HCT116 (cell line): ENCODE measurements at regions not wholly inside any gene's neighbourhood (a gene's known extent, or its start where the extent isn't known, plus 50 kb on each side); places are given as distances from the start of the nearest gene placed in this dataset.

Experiments
- ATAC-seq: fragments of 200-7000 bp; cut with Tn5 transposase; 2 replicates; pipeline ENCODE4 v1.9.1; 2020; ENCODE audit warnings: mild to moderate bottlenecking, moderate library complexity
- BruUV-seq: library from RNA; stranded (reverse); fragments of 400-500 nt; replicated peaks from 2 replicates; lab custom pipeline; 2021; lab: Mats Ljungman, UMichigan
- CTCF ChIA-PET: fragments of 300-600 bp; sonication (Branson Sonifier 250); formaldehyde crosslinking; loops from one replicate; lab custom pipeline; 2021; ENCODE audit warnings: antibody characterized with exemption; lab: Charles Lee
- POLR2A ChIA-PET: fragments of 300-600, 350-600 bp; sonication (Branson Sonifier 250); formaldehyde crosslinking; loops from one replicate; lab custom pipeline; 2021; ENCODE audit warnings: antibody characterized with exemption; lab: Charles Lee
- RAD21 ChIA-PET, 2 experiments: fragments of 300-600 bp; sonication (Branson Sonifier 250); formaldehyde crosslinking; loops; one replicate each; lab custom pipeline; 2023; ENCODE audit warnings: low total read pairs in 2 of 2; ENCODE audit not compliant: uncharacterized antibody in 2 of 2, unreplicated experiment in 2 of 2, low non-redundant PET in 1 of 2; lab: Charles Lee
- DNase-seq: peaks from one replicate; pipeline ENCODE4 v3.0.0-alpha.2; 2010; ENCODE audit warnings: low read depth, low spot score
- H2AFZ ChIP-seq: fragments of 200-600 bp; shearing (Covaris generic), sonication (generic); 2 replicates; pipeline ENCODE4 v1.6.1; 2017; ENCODE audit warnings: low read depth, mixed run types, mixed read lengths, antibody characterized with exemption, low read length; ENCODE audit not compliant: poor library complexity, severe bottlenecking
- H3K27ac ChIP-seq: 2 replicates; pipeline ENCODE4 v1.5.1; 2012; ENCODE audit warnings: low read depth, low read length
- H3K27me3 ChIP-seq: fragments of 200-600 bp; sonication (generic); 2 replicates; pipeline ENCODE4 v1.6.1; 2016; ENCODE audit warnings: mixed run types, low read length, mixed read lengths; ENCODE audit not compliant: insufficient read depth
- H3K36me3 ChIP-seq, 2 experiments: fragments of 200-500 bp in 1 of 2; fragments of 200-600 bp in 1 of 2; sonication (Bioruptor generic) in 1 of 2; sonication (generic) in 1 of 2; 2 replicates each; pipeline versions ENCODE4 v1.5.1 to v1.6.1; 2014 to 2016; ENCODE audit warnings: low read length in 2 of 2, inconsistent platforms in 1 of 2, mixed read lengths in 1 of 2, mixed run types in 1 of 2; ENCODE audit not compliant: insufficient read depth in 2 of 2, control insufficient read depth in 1 of 2
- H3K4me1 ChIP-seq, 2 experiments: fragments of 200-600 bp in 1 of 2; sonication (generic) in 1 of 2; 2 replicates each; pipeline versions ENCODE4 v1.5.1 to v1.6.1; 2012 to 2017; ENCODE audit warnings: low read length in 2 of 2, inconsistent platforms in 1 of 2, mild to moderate bottlenecking in 1 of 2, mixed read lengths in 1 of 2, mixed run types in 1 of 2, moderate library complexity in 1 of 2; ENCODE audit not compliant: insufficient read depth in 2 of 2, control insufficient read depth in 1 of 2
- H3K4me2 ChIP-seq: fragments of 200-600 bp; sonication (generic); 2 replicates; pipeline ENCODE4 v1.6.1; 2017; ENCODE audit warnings: mixed run types, low read length, mixed read lengths
- H3K4me3 ChIP-seq, 2 experiments: fragments of 200-600 bp in 1 of 2; sonication (generic) in 1 of 2; replicated peaks in 1 of 2; 2 replicates each; pipeline ENCODE4 v1.5.1; 2011 to 2016; ENCODE audit warnings: low read length in 2 of 2, control low read depth in 1 of 2, low read depth in 1 of 2, mild to moderate bottlenecking in 1 of 2, mixed read lengths in 1 of 2, mixed run types in 1 of 2
- H3K79me2 ChIP-seq: fragments of 200-600 bp; sonication (generic); 2 replicates; pipeline ENCODE4 v1.6.1; 2017; ENCODE audit warnings: mild to moderate bottlenecking, mixed run types, low read length, moderate library complexity, mixed read lengths; ENCODE audit not compliant: insufficient read depth
- H3K9ac ChIP-seq: fragments of 200-600 bp; sonication (generic); 2 replicates; pipeline ENCODE4 v1.6.1; 2016; ENCODE audit warnings: low read length, mixed read lengths
- H3K9me2 ChIP-seq: fragments of 200-600 bp; sonication (generic), shearing (Covaris generic); 2 replicates; pipeline ENCODE4 v1.6.1; 2017; ENCODE audit warnings: mixed run types, mild to moderate bottlenecking, moderate library complexity; ENCODE audit not compliant: insufficient read depth
- H3K9me3 ChIP-seq, 2 experiments: fragments of 200-500 bp in 1 of 2; fragments of 200-600 bp in 1 of 2; sonication (Bioruptor generic) in 1 of 2; sonication (generic) in 1 of 2; 2 replicates each; pipeline ENCODE4 v1.6.1; 2014 to 2017; ENCODE audit warnings: low read length in 2 of 2, mixed read lengths in 2 of 2, inconsistent platforms in 1 of 2, low read depth in 1 of 2, mild to moderate bottlenecking in 1 of 2, mixed run types in 1 of 2, moderate library complexity in 1 of 2; ENCODE audit not compliant: control insufficient read depth in 1 of 2, insufficient read depth in 1 of 2
- H4K20me1 ChIP-seq: fragments of 200-600 bp; sonication (generic), shearing (Covaris generic); 2 replicates; pipeline ENCODE4 v1.6.1; 2017; ENCODE audit warnings: mixed run types, mild to moderate bottlenecking, moderate library complexity; ENCODE audit not compliant: insufficient read depth
- CBX3 ChIP-seq: IDR thresholded peaks from 2 replicates; pipeline ENCODE4 v1.6.1; 2012; ENCODE audit warnings: low read depth
- EGR1 ChIP-seq: IDR thresholded peaks from 2 replicates; pipeline ENCODE4 v1.6.1; 2012; ENCODE audit warnings: low read depth
- EZH2 ChIP-seq: fragments of 200-600 bp; sonication (generic); IDR thresholded peaks from 2 replicates; pipeline ENCODE4 v1.6.1; 2017; ENCODE audit warnings: antibody characterized with exemption, mixed run types
- JUND ChIP-seq: IDR thresholded peaks from 2 replicates; pipeline ENCODE4 v1.6.1; 2012
- SIN3A ChIP-seq: IDR thresholded peaks from 2 replicates; pipeline ENCODE4 v1.6.1; 2012; ENCODE audit warnings: low read depth
- SRF ChIP-seq: IDR thresholded peaks from 2 replicates; pipeline ENCODE4 v1.6.1; 2012; ENCODE audit warnings: low read depth
- TCF7L2 ChIP-seq: IDR thresholded peaks from 2 replicates; pipeline ENCODE4 v1.7.0; 2011; ENCODE audit warnings: borderline replicate concordance, inconsistent platforms; ENCODE audit not compliant: insufficient read depth, insufficient read length; ENCODE audit errors: extremely low read depth
- YY1 ChIP-seq: IDR thresholded peaks from 2 replicates; pipeline ENCODE4 v1.6.1; 2011; ENCODE audit warnings: low read length, low read depth, moderate library complexity, mild to moderate bottlenecking; ENCODE audit not compliant: insufficient replicate concordance; ENCODE audit errors: extremely low read depth
- intact Hi-C: fragments of 100-400 bp; cut with micrococcal nuclease; formaldehyde crosslinking; loops from 2 replicates; pipeline ENCODE4 v1.10.0; 2022

- H3K36me3 ChIP-seq, result no peaks in the 10 kb centered on the region
- no peak overlapping the region for H3K4me2 ChIP-seq
- ChIA-PET CTCF (no interaction called here), POLR2A (no interaction called here), RAD21 (no interaction called here)
- no TSS peak for BruUV-seq
- no peak overlapping the region for H2AFZ ChIP-seq
- no peaks in the 10 kb centered on the region for H3K27me3 ChIP-seq
- no peaks in the 10 kb centered on the region for H3K9me3 ChIP-seq
- no peaks in the 10 kb centered on the region for H3K79me2 ChIP-seq
- TF ChIP-seq TCF7L2 (no peak), EGR1 (no peak)
- ATAC-seq (no peak), DNase-seq (no peak)
- no peaks in the 10 kb centered on the region for H3K9me2 ChIP-seq
- intact Hi-C loops, result no loop called here
- no peak overlapping the region for H3K27ac ChIP-seq
- no peaks in the 10 kb centered on the region for H3K4me1 ChIP-seq
- no peak overlapping the region for H3K9ac ChIP-seq
- H4K20me1 ChIP-seq, result no peaks in the 10 kb centered on the region
- H3K4me3 ChIP-seq, result no peak overlapping the region
These were observed 299.2 kb upstream of the RBMS1 start for GRCh38 chr2:160792837-160793236.

- Histone ChIP-seq H3K36me3 (no peaks in the 10 kb centered on the region), H3K4me3 (no peak overlapping the region), H3K27ac (no peak overlapping the region), H4K20me1 (no peaks in the 10 kb centered on the region), H3K79me2 (no peaks in the 10 kb centered on the region), H3K9me2 (no peaks in the 10 kb centered on the region), H2AFZ (no peak overlapping the region), H3K9me3 (no peaks in the 10 kb centered on the region), H3K4me1 (no peaks in the 10 kb centered on the region), H3K9ac (no peak overlapping the region), H3K4me2 (no peak overlapping the region), H3K27me3 (no peaks in the 10 kb centered on the region)
- CTCF ChIA-PET, result no interaction called here
- DNase-seq, result no peak
- TF ChIP-seq SIN3A (no peak), JUND (no peak), EZH2 (no peak), CBX3 (no peak), SRF (no peak), YY1 (no peak)
- POLR2A ChIA-PET, result no interaction called here
- RAD21 ChIA-PET, result no interaction called here
- intact Hi-C loops, result no loop called here
- no peak for ATAC-seq
- BruUV-seq, result no TSS peak
These were observed 301.3 kb upstream of the RBMS1 start for GRCh38 chr2:160794926-160795325.
